ENCODE measurements at regions not wholly inside any gene's neighbourhood (a gene's known extent, or its start where the extent isn't known, plus 50 kb on each side); places are given as distances from the start of the nearest gene placed in this dataset.

DNA sequence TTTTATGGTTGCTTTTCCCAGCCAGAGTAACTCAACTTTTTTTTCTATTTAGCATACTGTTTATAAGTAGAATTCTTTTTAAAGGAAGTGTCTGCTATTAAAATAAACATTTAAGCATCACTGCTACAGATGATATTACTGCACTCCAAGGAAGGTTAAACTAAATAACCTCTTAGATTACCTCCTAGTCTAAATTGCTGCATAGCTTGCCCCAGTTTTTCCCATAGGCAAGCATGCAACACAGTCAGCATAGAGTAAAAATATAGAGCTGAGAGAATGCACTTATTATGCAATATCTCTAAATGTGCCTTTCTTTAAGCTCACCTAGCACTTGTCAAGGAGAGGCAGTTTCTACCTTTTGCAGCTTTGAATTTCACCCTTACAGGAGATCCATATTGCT is 1392.4 kb upstream of the CELF2 start:
- peak; percentile 52 for DNase-seq (ENCODE audit: low spot score)

DNA sequence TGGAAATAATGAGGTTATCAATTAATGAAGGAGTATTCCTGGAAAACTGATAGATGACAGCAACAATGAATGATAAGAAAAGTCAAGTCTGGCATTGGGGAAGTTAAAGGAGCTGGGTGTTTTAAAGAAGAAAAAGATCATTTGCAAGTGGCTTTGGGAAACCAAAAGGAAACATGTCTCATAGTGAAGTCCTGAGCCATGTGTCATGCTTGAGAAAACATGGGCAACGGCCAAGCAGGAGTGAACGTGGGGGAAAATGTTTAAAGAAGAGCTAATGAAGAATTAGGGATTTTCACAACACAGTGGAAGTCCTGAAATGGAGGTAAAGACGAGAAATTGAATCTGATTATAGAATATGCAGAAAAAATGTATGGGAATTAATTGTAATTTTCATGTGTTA is 1383.2 kb upstream of the CELF2 start:
- DNase-seq (ENCODE audit: low spot score), result no peak

DNA sequence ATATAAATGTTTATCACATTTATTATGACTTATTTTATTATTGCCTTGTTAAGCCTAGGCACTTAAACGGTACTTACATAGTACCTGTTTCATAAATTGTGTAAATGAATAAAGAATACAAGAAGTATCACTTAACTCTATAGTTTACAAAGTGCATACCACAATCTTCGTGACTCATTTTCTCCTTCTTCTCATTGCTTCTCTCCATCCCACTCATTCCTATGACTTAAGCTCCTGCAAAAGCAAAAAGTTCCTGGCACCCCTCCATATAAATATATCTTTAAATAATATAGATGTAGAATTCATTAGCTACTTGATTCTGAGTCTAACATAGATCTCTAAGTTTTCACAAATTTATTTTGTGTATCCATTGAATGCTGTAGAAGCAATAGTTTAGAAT is 1382.0 kb upstream of the CELF2 start:
- DNase-seq (ENCODE audit: low spot score), result no peak

DNA sequence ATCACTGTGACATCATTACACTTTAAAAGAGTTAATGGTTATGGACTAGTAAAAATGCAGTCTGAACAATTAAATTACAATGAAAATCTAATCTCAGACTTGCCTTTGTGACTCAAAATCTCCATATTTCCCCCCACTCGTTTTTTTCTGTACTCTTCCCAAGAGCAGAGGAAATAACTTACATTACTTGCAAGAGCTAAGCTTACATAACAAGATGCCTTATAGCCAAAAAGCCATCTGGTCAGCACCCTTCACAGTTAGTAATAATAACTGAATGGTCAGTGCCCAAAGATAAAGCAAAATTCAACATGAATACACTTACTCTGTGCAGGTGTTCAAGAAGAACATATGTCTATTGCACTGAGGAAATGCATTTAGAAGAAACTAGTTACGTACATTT is 1381.5 kb upstream of the CELF2 start:
- DNase-seq (ENCODE audit: low spot score), result no peak

- no peak for DNase-seq (ENCODE audit: low spot score)
These were observed 1373.9 kb upstream of the CELF2 start for GRCh38 chr10:9643782-9644181.

DNA sequence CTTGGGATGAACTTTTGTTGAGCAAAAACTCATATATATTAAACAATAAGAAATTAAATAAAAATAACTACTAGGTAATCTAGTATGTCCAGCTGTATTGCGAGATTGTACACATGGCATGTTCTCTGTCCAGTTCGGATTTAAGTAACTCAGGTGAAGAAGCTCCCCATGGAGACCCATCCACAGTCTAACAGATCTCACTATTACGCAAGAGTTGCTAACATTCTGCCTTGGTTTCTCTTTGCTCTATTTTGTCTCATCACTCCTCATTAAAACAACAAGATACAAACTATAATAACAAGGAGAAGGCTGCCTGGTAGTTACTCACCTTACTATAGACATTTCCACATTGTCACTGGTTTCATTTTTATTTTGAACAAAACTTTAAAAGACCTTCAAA is 1372.3 kb upstream of the CELF2 start:
- no peak for DNase-seq (ENCODE audit: low spot score)

DNA sequence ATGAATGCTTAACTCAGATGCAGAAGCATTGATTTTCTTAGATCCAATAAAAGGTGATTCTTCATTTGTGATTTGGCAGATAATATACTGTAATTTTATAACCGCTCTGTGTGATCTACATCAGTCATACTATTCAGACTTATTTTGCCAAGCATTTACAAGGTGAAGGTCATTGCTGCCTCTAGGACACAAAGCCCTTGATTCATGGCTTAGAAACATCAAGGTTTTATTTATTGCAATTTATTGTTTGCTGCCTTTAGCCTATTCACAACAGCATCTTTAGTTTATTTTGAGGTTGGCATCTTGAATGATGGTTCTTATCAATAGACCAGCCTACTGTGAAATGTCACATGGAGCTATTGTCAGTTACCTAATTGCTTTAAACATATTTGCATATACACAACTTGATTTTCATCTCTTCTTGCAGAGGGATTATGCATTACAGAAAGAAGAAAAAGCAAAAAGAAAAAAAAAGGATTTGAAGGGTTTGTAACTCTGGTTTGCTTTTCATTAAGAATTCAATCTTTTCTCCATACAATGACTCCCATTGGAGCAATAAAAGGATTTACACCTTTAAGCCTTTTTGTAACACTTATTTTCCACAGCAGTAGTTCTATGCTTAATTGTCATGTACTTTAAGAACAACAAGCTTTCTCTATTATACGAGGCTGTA is 1371.6 kb upstream of the CELF2 start:
- DNase-seq (ENCODE audit: low spot score), result no peak

- DNase-seq (ENCODE audit: low spot score), result no peak
These were observed 1363.4 kb upstream of the CELF2 start for GRCh38 chr10:9654261-9654660.

GRCh38 chr10:9656386-9656785 is 1361.3 kb upstream of the CELF2 start:
- no peak for DNase-seq (ENCODE audit: low spot score)

- no peak for DNase-seq (ENCODE audit: low spot score)
These were observed 1360.7 kb upstream of the CELF2 start for GRCh38 chr10:9656996-9657395.

- DNase-seq (ENCODE audit: low spot score), result no peak
These were observed 1360.1 kb upstream of the CELF2 start for GRCh38 chr10:9657530-9657929.

GRCh38 chr10:9668411-9668810 is 1349.3 kb upstream of the CELF2 start:
- DNase-seq (ENCODE audit: low spot score), result no peak

- no peak for DNase-seq (ENCODE audit: low spot score)
These were observed 1346.8 kb upstream of the CELF2 start for GRCh38 chr10:9670911-9671310.

GRCh38 chr10:9681655-9682054 is 1336.0 kb upstream of the CELF2 start:
- no peak for DNase-seq (ENCODE audit: low spot score)

GRCh38 chr10:9682802-9683201 is 1334.9 kb upstream of the CELF2 start:
- no peak for DNase-seq (ENCODE audit: low spot score)

DNA sequence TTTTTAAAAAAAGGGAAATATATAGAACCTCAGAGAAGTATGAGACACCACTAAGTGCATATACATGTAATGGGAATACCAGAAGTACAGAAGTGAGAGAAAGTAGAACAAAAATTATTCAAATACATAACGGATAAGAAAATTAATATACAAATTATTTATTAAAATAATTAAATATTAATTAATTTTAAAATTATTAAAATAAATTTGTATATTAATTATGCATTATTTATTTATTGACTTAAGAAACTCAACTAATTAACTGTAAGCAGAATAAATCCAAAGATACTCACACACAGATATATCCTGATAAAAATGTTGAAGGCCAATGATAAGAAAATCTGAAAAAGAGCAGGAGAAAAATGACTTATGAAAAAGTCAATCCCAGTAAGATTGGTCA is 1333.5 kb upstream of the CELF2 start:
- DNase-seq (ENCODE audit: low spot score), result no peak

GRCh38 chr10:9685596-9685995 is 1332.1 kb upstream of the CELF2 start:
- DNase-seq (ENCODE audit: low spot score), result no peak

GRCh38 chr10:9688711-9689110 is 1329.0 kb upstream of the CELF2 start:
- no peak for DNase-seq (ENCODE audit: low spot score)

DNA sequence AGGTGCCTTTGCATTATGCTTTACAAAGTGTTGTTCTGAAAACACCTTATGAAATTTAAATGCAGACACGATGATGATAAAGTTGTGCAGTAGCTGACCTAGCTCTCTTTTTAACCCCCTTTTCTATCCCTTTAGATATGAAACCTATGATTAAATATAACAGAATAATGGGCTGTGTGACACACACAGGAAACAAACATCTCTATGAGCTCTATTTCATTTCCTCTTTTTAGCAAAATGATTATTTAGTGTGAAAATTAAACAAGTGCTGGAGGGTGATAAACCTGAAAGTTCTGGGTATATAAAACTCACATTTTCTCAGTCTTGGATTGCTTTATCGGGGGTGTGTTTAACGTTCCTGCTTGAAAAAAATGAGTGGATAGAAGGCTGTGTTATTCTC is 1310.5 kb upstream of the CELF2 start:
- DNase-seq (ENCODE audit: low spot score), result no peak

DNA sequence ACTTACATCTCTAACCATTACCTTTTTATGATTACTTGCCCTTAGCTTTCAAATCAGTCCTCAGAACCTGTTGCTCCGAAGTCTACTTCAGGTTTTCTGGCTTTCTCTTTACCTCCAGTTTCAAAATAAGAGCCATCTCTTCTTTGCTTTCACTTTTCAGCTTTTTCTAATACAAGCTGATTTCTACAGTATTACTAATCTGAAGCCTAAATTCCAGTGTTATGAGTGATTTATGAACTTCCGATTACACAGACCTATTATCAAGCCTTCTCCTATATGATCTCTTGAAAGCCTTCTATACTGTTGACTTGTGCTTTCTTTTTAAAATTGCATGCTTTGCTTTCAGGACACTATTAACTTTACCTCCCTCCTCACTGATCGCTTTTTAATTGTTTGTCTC is 1307.8 kb upstream of the CELF2 start:
- no peak for DNase-seq (ENCODE audit: low spot score)

DNA sequence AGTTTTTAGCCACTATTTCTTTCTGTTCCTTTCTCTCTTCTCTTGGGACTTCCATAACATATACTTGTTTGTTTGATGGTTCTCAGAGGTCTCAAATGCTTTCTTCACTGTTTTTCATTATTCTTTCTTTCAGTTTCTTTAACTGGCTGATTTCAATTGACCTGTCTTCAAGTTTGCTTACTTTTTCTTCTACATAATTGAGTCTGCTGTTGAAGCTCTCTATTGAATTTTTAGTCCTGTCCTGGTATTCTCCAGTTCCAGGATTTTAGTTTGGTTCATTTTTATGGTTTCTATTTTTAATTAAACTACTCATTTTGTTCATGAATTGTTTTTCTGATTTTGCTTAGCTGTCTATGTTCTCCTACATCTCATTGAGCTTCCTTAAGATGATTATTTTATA is 1305.3 kb upstream of the CELF2 start:
- no peak for DNase-seq (ENCODE audit: low spot score)

- no peak for DNase-seq (ENCODE audit: low spot score)
These were observed 1298.4 kb upstream of the CELF2 start for GRCh38 chr10:9719246-9719645.

DNA sequence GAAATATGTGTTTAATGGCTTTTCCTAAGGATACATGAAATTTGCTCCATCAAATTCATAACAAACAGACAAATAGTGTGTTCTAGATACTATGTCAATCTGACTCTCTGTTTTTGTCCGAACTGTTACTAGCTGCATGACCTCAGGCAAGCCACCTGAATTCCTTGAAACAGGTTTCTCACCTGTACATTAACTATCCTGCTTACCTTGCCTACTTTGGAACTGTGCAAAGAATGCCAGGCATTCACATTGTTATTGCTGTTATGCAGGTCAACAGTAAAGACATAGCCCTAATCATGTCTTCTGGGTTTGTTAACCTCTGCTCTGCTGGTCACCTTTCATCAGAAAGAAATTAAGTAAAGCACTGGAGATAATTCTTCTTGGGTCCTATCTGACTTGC is 1283.9 kb upstream of the CELF2 start:
- DNase-seq (ENCODE audit: low spot score), result no peak

GRCh38 chr10:9734218-9734617 is 1283.5 kb upstream of the CELF2 start:
- no peak for DNase-seq (ENCODE audit: low spot score)

- no peak for DNase-seq (ENCODE audit: low spot score)
These were observed 1281.9 kb upstream of the CELF2 start for GRCh38 chr10:9735731-9736130.

All from H4 (cell line).